ENCODE measurements at regions not wholly inside any gene's neighbourhood (a gene's known extent, or its start where the extent isn't known, plus 50 kb on each side); places are given as distances from the start of the nearest gene placed in this dataset.

- intact Hi-C loops (cut with micrococcal nuclease): no loop called here
- no peak overlapping the region for H3K4me3 Mint-ChIP-seq
Observed at GRCh38 chr4:24719615-24720014, 75.8 kb upstream of the SOD3 start.

GRCh38 chr4:24720436-24720835, 74.9 kb upstream of the SOD3 start:
- Mint-ChIP-seq H3K27ac (no peak overlapping the region), H3K9me3 (peaks cover 2% of the 10 kb centered on the region), H3K4me1 (no peaks in the 10 kb centered on the region), H3K27me3 (no peaks in the 10 kb centered on the region), H3K4me3 (no peak overlapping the region), H3K36me3 (ENCODE audit: low read depth) (no peaks in the 10 kb centered on the region)
- no peak for DNase-seq
- intact Hi-C loops (cut with micrococcal nuclease): no loop called here

More at GRCh38 chr4:24719615-24720014, 75.8 kb upstream of the SOD3 start:
- no peaks in the 10 kb centered on the region for H3K4me1 Mint-ChIP-seq
- H3K9me3 Mint-ChIP-seq: peaks cover 5% of the 10 kb centered on the region
- no peak overlapping the region for H3K27ac Mint-ChIP-seq
- no peaks in the 10 kb centered on the region for H3K36me3 Mint-ChIP-seq (ENCODE audit: low read depth)
- DNase-seq: no peak
- H3K27me3 Mint-ChIP-seq: no peaks in the 10 kb centered on the region

GRCh38 chr4:24720979-24721378, 74.4 kb upstream of the SOD3 start:
- Mint-ChIP-seq H3K4me3 (no peak overlapping the region), H3K27me3 (no peaks in the 10 kb centered on the region), H3K36me3 (ENCODE audit: low read depth) (no peaks in the 10 kb centered on the region), H3K4me1 (no peaks in the 10 kb centered on the region), H3K9me3 (no peaks in the 10 kb centered on the region), H3K27ac (no peak overlapping the region)
- DNase-seq: no peak
- intact Hi-C loops (cut with micrococcal nuclease): no loop called here

- H3K4me1 Mint-ChIP-seq: no peaks in the 10 kb centered on the region
- DNase-seq: no peak
- no peak overlapping the region for H3K27ac Mint-ChIP-seq
- H3K27me3 Mint-ChIP-seq: no peaks in the 10 kb centered on the region
- H3K36me3 Mint-ChIP-seq (ENCODE audit: low read depth): no peaks in the 10 kb centered on the region
- no peak overlapping the region for H3K4me3 Mint-ChIP-seq
- intact Hi-C loops (cut with micrococcal nuclease): no loop called here
- H3K9me3 Mint-ChIP-seq: no peaks in the 10 kb centered on the region
Observed at GRCh38 chr4:24722026-24722568, 73.3 kb upstream of the SOD3 start.

GRCh38 chr4:24727390-24728224, 67.8 kb upstream of the SOD3 start:
- no peaks in the 10 kb centered on the region for H3K9me3 Mint-ChIP-seq
- DNase-seq: no peak
- intact Hi-C loops (cut with micrococcal nuclease): no loop called here
- H3K36me3 Mint-ChIP-seq (ENCODE audit: low read depth): no peaks in the 10 kb centered on the region
- no peak overlapping the region for H3K4me3 Mint-ChIP-seq
- H3K27me3 Mint-ChIP-seq: no peaks in the 10 kb centered on the region
- H3K27ac Mint-ChIP-seq: no peak overlapping the region
- no peaks in the 10 kb centered on the region for H3K4me1 Mint-ChIP-seq

- intact Hi-C loops (cut with micrococcal nuclease): no loop called here
- Mint-ChIP-seq H3K27me3 (no peaks in the 10 kb centered on the region), H3K4me3 (no peak overlapping the region), H3K9me3 (no peaks in the 10 kb centered on the region), H3K4me1 (no peaks in the 10 kb centered on the region), H3K27ac (no peak overlapping the region), H3K36me3 (ENCODE audit: low read depth) (no peaks in the 10 kb centered on the region)
- DNase-seq: no peak
Observed at GRCh38 chr4:24729119-24729730, 66.1 kb upstream of the SOD3 start.

GRCh38 chr4:24730256-24731001, 64.9 kb upstream of the SOD3 start:
- Mint-ChIP-seq H3K27me3 (no peaks in the 10 kb centered on the region), H3K9me3 (no peaks in the 10 kb centered on the region), H3K4me3 (no peak overlapping the region), H3K36me3 (ENCODE audit: low read depth) (no peaks in the 10 kb centered on the region), H3K4me1 (no peaks in the 10 kb centered on the region), H3K27ac (no peak overlapping the region)
- intact Hi-C loops (cut with micrococcal nuclease): no loop called here
- no peak for DNase-seq

- no peak for DNase-seq
- no peaks in the 10 kb centered on the region for H3K4me1 Mint-ChIP-seq
- intact Hi-C loops (cut with micrococcal nuclease): no loop called here
- H3K4me3 Mint-ChIP-seq: no peak overlapping the region
- no peaks in the 10 kb centered on the region for H3K36me3 Mint-ChIP-seq (ENCODE audit: low read depth)
- no peaks in the 10 kb centered on the region for H3K27me3 Mint-ChIP-seq
- H3K27ac Mint-ChIP-seq: no peak overlapping the region
- no peaks in the 10 kb centered on the region for H3K9me3 Mint-ChIP-seq
Observed at GRCh38 chr4:24731448-24731847, 63.9 kb upstream of the SOD3 start.

GRCh38 chr4:24734511-24734910, 60.9 kb upstream of the SOD3 start:
- intact Hi-C loops (cut with micrococcal nuclease): no loop called here
- no peaks in the 10 kb centered on the region for H3K9me3 Mint-ChIP-seq
- no peak overlapping the region for H3K27ac Mint-ChIP-seq
- H3K4me1 Mint-ChIP-seq: no peaks in the 10 kb centered on the region
- no peak for DNase-seq
- H3K36me3 Mint-ChIP-seq (ENCODE audit: low read depth): no peaks in the 10 kb centered on the region
- H3K27me3 Mint-ChIP-seq: no peaks in the 10 kb centered on the region
- H3K4me3 Mint-ChIP-seq: no peak overlapping the region

GRCh38 chr4:24736066-24736465, 59.3 kb upstream of the SOD3 start:
- Mint-ChIP-seq H3K27ac (no peak overlapping the region), H3K27me3 (no peaks in the 10 kb centered on the region), H3K4me3 (no peak overlapping the region), H3K4me1 (no peaks in the 10 kb centered on the region), H3K36me3 (ENCODE audit: low read depth) (no peaks in the 10 kb centered on the region), H3K9me3 (no peaks in the 10 kb centered on the region)
- no peak for DNase-seq
- intact Hi-C loops (cut with micrococcal nuclease): no loop called here

GRCh38 chr4:24741910-24742309, 53.5 kb upstream of the SOD3 start:
- H3K4me1 Mint-ChIP-seq: no peaks in the 10 kb centered on the region
- no peak overlapping the region for H3K27ac Mint-ChIP-seq
- no peaks in the 10 kb centered on the region for H3K36me3 Mint-ChIP-seq (ENCODE audit: low read depth)
- intact Hi-C loops (cut with micrococcal nuclease): no loop called here
- H3K9me3 Mint-ChIP-seq: no peaks in the 10 kb centered on the region
- no peak overlapping the region for H3K4me3 Mint-ChIP-seq
- no peaks in the 10 kb centered on the region for H3K27me3 Mint-ChIP-seq
- DNase-seq: no peak

- DNase-seq: no peak
- H3K27me3 Mint-ChIP-seq: no peaks in the 10 kb centered on the region
- no peaks in the 10 kb centered on the region for H3K9me3 Mint-ChIP-seq
- H3K4me1 Mint-ChIP-seq: no peaks in the 10 kb centered on the region
- H3K36me3 Mint-ChIP-seq (ENCODE audit: low read depth): no peaks in the 10 kb centered on the region
- intact Hi-C loops (cut with micrococcal nuclease): no loop called here
- H3K4me3 Mint-ChIP-seq: no peak overlapping the region
- no peak overlapping the region for H3K27ac Mint-ChIP-seq
Observed at GRCh38 chr4:24742335-24742734, 53.0 kb upstream of the SOD3 start.

GRCh38 chr4:24742773-24743172, 52.6 kb upstream of the SOD3 start:
- no peaks in the 10 kb centered on the region for H3K9me3 Mint-ChIP-seq
- intact Hi-C loops (cut with micrococcal nuclease): no loop called here
- H3K4me3 Mint-ChIP-seq: no peak overlapping the region
- H3K27me3 Mint-ChIP-seq: no peaks in the 10 kb centered on the region
- DNase-seq: no peak
- no peaks in the 10 kb centered on the region for H3K4me1 Mint-ChIP-seq
- no peaks in the 10 kb centered on the region for H3K36me3 Mint-ChIP-seq (ENCODE audit: low read depth)
- no peak overlapping the region for H3K27ac Mint-ChIP-seq

- no peaks in the 10 kb centered on the region for H3K9me3 Mint-ChIP-seq
- H3K36me3 Mint-ChIP-seq (ENCODE audit: low read depth): no peaks in the 10 kb centered on the region
- H3K27ac Mint-ChIP-seq: no peak overlapping the region
- intact Hi-C loops (cut with micrococcal nuclease): no loop called here
- H3K27me3 Mint-ChIP-seq: no peaks in the 10 kb centered on the region
- no peak for DNase-seq
- H3K4me1 Mint-ChIP-seq: no peaks in the 10 kb centered on the region
- H3K4me3 Mint-ChIP-seq: no peak overlapping the region
Observed at GRCh38 chr4:24743206-24743605, 52.2 kb upstream of the SOD3 start.
